ENCODE measurements at regions not wholly inside any gene's neighbourhood (a gene's known extent, or its start where the extent isn't known, plus 50 kb on each side); places are given as distances from the start of the nearest gene placed in this dataset.

GRCh38 chr2:122491011-122491410, 735.6 kb downstream of the TSN start:
- Mint-ChIP-seq H3K27me3 (ENCODE audit: low read depth) (peaks cover 8% of the 10 kb centered on the region), H3K27ac (ENCODE audit: unreplicated experiment) (no peak overlapping the region), H3K36me3 (ENCODE audit: low read depth) (no peaks in the 10 kb centered on the region), H3K9me3 (ENCODE audit: low read depth) (peaks cover 8% of the 10 kb centered on the region), H3K4me3 (ENCODE audit: unreplicated experiment) (no peak overlapping the region), H3K4me1 (ENCODE audit: low read depth) (no peaks in the 10 kb centered on the region)
- TF ChIP-seq, protein P1, sequence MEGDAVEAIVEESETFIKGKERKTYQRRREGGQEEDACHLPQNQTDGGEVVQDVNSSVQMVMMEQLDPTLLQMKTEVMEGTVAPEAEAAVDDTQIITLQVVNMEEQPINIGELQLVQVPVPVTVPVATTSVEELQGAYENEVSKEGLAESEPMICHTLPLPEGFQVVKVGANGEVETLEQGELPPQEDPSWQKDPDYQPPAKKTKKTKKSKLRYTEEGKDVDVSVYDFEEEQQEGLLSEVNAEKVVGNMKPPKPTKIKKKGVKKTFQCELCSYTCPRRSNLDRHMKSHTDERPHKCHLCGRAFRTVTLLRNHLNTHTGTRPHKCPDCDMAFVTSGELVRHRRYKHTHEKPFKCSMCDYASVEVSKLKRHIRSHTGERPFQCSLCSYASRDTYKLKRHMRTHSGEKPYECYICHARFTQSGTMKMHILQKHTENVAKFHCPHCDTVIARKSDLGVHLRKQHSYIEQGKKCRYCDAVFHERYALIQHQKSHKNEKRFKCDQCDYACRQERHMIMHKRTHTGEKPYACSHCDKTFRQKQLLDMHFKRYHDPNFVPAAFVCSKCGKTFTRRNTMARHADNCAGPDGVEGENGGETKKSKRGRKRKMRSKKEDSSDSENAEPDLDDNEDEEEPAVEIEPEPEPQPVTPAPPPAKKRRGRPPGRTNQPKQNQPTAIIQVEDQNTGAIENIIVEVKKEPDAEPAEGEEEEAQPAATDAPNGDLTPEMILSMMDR (IDR thresholded peaks at IDR 0.05) = no peak
- DNase-seq (ENCODE audit: low spot score) = no peak

DNA sequence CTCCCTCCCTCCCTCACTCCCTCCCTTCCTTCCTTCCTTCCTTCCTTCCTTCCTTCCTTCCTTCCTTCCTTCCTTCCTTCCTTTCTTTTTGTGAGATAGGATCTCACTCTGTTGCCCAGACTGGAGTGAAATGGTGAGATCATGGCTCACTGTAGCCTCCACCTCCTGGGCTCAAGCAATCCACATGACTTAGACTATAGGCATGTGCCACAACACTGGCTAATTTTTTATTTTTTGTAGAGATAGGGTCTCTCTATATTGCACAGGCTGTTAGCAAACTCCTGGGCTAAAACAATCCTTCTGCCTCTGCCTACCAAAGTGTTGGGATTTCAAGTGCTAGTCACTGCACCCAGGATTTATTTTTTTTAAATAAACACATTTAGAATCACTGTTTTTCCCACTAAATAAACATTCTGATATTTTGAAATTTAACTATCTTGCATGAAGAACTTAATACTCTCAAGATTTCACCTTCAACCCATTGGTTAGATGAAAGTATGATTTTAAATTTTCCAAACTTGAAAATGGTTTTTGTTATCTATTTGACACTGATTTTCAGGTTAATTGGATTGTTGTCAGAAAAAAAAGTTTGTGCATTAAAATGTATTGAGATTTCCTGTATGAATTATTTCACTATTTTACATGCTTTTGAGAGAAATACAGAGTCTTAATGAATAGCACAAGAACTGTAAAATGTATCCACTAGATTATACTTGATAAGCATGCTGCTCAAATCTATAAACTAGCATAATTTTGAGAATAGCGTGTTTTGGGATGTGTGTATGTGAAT, 745.1 kb downstream of the TSN start:
- Mint-ChIP-seq H3K27ac (ENCODE audit: unreplicated experiment) (no peak overlapping the region), H3K9me3 (ENCODE audit: low read depth) (peaks cover 6% of the 10 kb centered on the region), H3K27me3 (ENCODE audit: low read depth) (no peaks in the 10 kb centered on the region), H3K4me3 (ENCODE audit: unreplicated experiment) (no peak overlapping the region), H3K4me1 (ENCODE audit: low read depth) (no peaks in the 10 kb centered on the region), H3K36me3 (ENCODE audit: low read depth) (no peaks in the 10 kb centered on the region)
- TF ChIP-seq, protein P1 (IDR thresholded peaks at IDR 0.05) = no peak
- no peak for DNase-seq (ENCODE audit: low spot score)

GRCh38 chr2:122506620-122507019, 751.2 kb downstream of the TSN start:
- H3K4me1 Mint-ChIP-seq (ENCODE audit: low read depth) = no peaks in the 10 kb centered on the region
- peaks cover 3% of the 10 kb centered on the region for H3K9me3 Mint-ChIP-seq (ENCODE audit: low read depth)
- H3K27ac Mint-ChIP-seq (ENCODE audit: unreplicated experiment) = no peak overlapping the region

DNA sequence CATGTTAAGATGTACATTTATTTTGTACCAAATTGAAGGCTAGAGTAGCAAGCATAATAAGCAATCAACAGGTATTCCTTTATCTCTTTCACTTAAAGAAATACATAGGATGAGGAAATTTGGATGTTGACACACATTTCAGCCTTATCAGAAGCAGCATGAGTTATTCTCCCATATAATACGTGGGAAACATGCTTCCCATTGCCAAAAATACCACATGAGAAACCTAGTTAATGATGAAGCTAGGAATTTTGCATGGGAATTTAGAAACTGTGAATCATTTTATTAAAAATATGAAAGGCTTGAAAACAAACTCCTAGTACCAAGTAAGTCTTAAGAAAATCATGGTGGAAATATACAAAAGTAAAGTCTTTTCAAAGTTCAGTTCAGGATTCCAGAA, 751.8 kb downstream of the TSN start:
- no peak for DNase-seq (ENCODE audit: low spot score)
- Mint-ChIP-seq H3K36me3 (ENCODE audit: low read depth) (no peaks in the 10 kb centered on the region), H3K9me3 (ENCODE audit: low read depth) (peaks cover 3% of the 10 kb centered on the region), H3K27ac (ENCODE audit: unreplicated experiment) (no peak overlapping the region), H3K27me3 (ENCODE audit: low read depth) (peaks cover 10% of the 10 kb centered on the region), H3K4me1 (ENCODE audit: low read depth) (no peaks in the 10 kb centered on the region), H3K4me3 (ENCODE audit: unreplicated experiment) (no peak overlapping the region)
- TF ChIP-seq, protein P1 (IDR thresholded peaks at IDR 0.05) = no peak

More at GRCh38 chr2:122506620-122507019, 751.2 kb downstream of the TSN start:
- no peaks in the 10 kb centered on the region for H3K36me3 Mint-ChIP-seq (ENCODE audit: low read depth)
- DNase-seq (ENCODE audit: low spot score) = no peak
- TF ChIP-seq, protein P1 (IDR thresholded peaks at IDR 0.05) = no peak
- no peak overlapping the region for H3K4me3 Mint-ChIP-seq (ENCODE audit: unreplicated experiment)
- peaks cover 10% of the 10 kb centered on the region for H3K27me3 Mint-ChIP-seq (ENCODE audit: low read depth)

DNA sequence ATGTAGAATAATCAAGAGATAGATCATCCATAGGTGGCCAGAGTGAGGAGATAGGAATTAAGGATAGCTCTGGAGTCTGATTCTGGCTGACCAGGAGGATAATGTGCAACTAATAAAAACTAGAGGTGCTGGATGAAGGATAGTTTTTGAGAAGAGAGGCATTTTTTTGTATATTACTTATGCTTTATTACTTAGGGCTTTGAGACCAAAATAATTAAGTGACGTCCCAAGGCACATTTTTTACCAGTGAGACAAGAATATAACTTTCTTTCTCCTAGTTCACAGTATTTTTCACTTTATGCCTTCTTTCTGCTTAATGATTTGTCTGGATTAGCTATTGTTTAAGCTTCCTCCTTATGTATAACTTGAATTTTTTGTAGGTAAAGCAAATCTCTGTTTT, 756.6 kb downstream of the TSN start:
- H3K27ac Mint-ChIP-seq (ENCODE audit: unreplicated experiment) = no peak overlapping the region
- DNase-seq (ENCODE audit: low spot score) = no peak
- TF ChIP-seq, protein P1 (IDR thresholded peaks at IDR 0.05) = no peak
- peaks cover 3% of the 10 kb centered on the region for H3K9me3 Mint-ChIP-seq (ENCODE audit: low read depth)
- H3K27me3 Mint-ChIP-seq (ENCODE audit: low read depth) = peaks cover 10% of the 10 kb centered on the region
- H3K4me1 Mint-ChIP-seq (ENCODE audit: low read depth) = no peaks in the 10 kb centered on the region
- H3K4me3 Mint-ChIP-seq (ENCODE audit: unreplicated experiment) = no peak overlapping the region
- no peaks in the 10 kb centered on the region for H3K36me3 Mint-ChIP-seq (ENCODE audit: low read depth)

Measured in chondrocyte (in vitro differentiated cells).